ENCODE measurements at regions not wholly inside any gene's neighbourhood (a gene's known extent, or its start where the extent isn't known, plus 50 kb on each side); places are given as distances from the start of the nearest gene placed in this dataset.
A peak's percentile ranks its signal among the peaks of the same experiment; 100 is the strongest.

DNA sequence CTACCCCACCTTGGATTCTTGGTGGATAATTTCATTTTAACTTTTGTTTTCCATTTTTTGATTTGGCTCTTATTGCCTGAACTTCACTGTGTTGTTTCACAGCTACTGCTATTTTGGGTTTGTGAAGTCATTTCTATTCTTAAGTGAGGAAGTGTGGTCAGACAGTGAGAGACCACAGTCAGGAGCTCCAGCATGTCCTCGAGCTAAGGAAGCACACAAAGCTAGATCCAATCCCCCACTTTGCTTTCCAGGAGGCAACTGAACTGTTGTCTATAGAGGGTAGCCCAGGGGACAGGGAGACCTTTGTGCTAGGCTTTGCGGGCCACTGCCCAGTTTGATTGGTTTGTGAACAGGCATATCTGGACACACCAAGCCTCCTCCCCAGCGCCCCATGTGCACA is 251.8 kb upstream of the KIRREL3 start:
- WGBS, 2 donors = 54 to 55% methylated on average over 3 of the region's 3 CpGs
- intact Hi-C loops (cut with DNase I) = no loop called here

GRCh38 chr11:127249576-127249975 is 249.0 kb upstream of the KIRREL3 start:
- DNase-seq (no peak), ATAC-seq (ENCODE audit: low FRiP score) (no peak)
- Histone ChIP-seq H3K27me3 (ENCODE audit: control insufficient read depth in 1 of 2, insufficient read depth in 2 of 2, low read length in 1 of 2) (no peaks in the 10 kb centered on the region), H3K9me3 (ENCODE audit: control insufficient read depth, low read length) (peaks cover 2% of the 10 kb centered on the region), H3K4me1 (ENCODE audit: control insufficient read depth in 1 of 2, insufficient read depth in 2 of 2, low read length in 2 of 2) (no peaks in the 10 kb centered on the region), H3K4me3 (ENCODE audit: low read length in 2 of 2) (no peak overlapping the region), H3K27ac (ENCODE audit: low read depth in 1 of 2, low read length in 2 of 2) (no peak overlapping the region), H3K36me3 (ENCODE audit: control insufficient read depth in 1 of 2, insufficient read depth in 2 of 2, low read length in 1 of 2) (no peaks in the 10 kb centered on the region)
- intact Hi-C loops (cut with DNase I) = no loop called here
- WGBS, 2 donors = 90 to 92% methylated on average over 4 of the region's 4 CpGs

More for the DNA sequence above, 251.8 kb upstream of the KIRREL3 start:
- Histone ChIP-seq H3K4me1 (ENCODE audit: control insufficient read depth in 1 of 2, insufficient read depth in 2 of 2, low read length in 2 of 2) (no peaks in the 10 kb centered on the region), H3K9me3 (ENCODE audit: control insufficient read depth, low read length) (peaks cover 2% of the 10 kb centered on the region), H3K27ac (ENCODE audit: low read depth in 1 of 2, low read length in 2 of 2) (no peak overlapping the region), H3K27me3 (ENCODE audit: control insufficient read depth in 1 of 2, insufficient read depth in 2 of 2, low read length in 1 of 2) (no peaks in the 10 kb centered on the region), H3K4me3 (ENCODE audit: low read length in 2 of 2) (no peak overlapping the region), H3K36me3 (ENCODE audit: control insufficient read depth in 1 of 2, insufficient read depth in 2 of 2, low read length in 1 of 2) (no peaks in the 10 kb centered on the region)
- DNase-seq (no peak), ATAC-seq (ENCODE audit: low FRiP score) (no peak)

DNA sequence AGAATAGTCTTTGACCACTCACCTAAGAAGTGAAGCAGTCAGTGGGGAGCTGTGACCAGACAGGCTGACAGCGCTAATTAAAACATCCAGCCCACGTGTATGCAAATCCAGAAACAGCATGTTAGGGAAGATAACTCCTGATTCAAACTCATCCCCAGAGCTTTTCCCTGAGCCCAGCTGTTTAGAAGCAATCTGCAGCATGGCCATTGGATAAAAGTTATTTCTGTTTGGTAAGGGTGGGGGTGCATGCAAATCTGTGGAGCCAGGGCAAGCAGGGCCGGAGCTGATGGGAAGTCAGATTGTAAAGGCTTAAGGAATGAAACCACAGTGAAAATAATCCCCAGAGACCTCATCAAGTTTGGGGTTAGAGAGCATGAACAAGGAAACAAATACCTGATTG is 247.9 kb upstream of the KIRREL3 start:
- intact Hi-C loops (cut with DNase I) = no loop called here

DNA sequence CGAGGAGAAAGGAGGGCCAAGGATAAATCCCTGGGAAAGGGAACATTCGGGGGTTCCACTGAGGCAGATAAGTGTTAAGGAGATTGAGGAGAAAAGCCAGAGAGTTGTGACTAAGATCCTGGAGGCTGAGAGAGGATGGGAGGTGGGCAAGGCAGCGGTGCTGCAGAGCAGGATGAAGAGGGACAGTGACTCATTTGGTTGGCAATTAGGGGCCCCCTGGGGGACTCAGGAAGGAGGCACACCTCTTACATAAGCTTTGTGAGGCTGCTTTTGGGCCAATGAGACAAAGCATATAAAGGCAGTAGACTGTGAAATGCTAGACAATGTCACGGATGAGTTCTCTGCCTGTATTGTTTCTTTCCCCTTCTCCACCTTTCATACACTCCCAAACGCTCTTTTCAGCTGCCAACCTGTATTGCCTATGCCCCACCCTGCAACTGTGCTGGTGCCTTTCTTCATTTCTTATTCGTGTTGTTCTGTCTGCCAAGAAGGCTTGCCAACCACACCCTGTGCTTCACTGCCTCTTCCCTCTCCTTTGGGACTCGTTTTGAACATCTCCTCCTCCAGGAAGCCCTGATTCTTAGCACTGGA is 246.8 kb upstream of the KIRREL3 start:
- 59% methylated on average over 7 of the region's 7 CpGs for whole genome bisulfite sequencing, 2 donors
- no peak for DNase-seq
- Histone ChIP-seq H3K4me3 (ENCODE audit: low read length in 2 of 2) (no peak overlapping the region), H3K9me3 (ENCODE audit: control insufficient read depth, low read length) (peaks cover 2% of the 10 kb centered on the region), H3K4me1 (ENCODE audit: control insufficient read depth in 1 of 2, insufficient read depth in 2 of 2, low read length in 2 of 2) (no peaks in the 10 kb centered on the region), H3K36me3 (ENCODE audit: control insufficient read depth in 1 of 2, insufficient read depth in 2 of 2, low read length in 1 of 2) (no peaks in the 10 kb centered on the region), H3K27ac (ENCODE audit: low read depth in 1 of 2, low read length in 2 of 2) (no peak overlapping the region), H3K27me3 (ENCODE audit: control insufficient read depth in 1 of 2, insufficient read depth in 2 of 2, low read length in 1 of 2) (no peaks in the 10 kb centered on the region)
- intact Hi-C loops (cut with DNase I) = no loop called here
- ATAC-seq (ENCODE audit: low FRiP score) = peak; percentile 15

More for the DNA sequence above, 247.9 kb upstream of the KIRREL3 start:
- Histone ChIP-seq H3K27ac (ENCODE audit: low read depth in 1 of 2, low read length in 2 of 2) (no peak overlapping the region), H3K4me3 (ENCODE audit: low read length in 2 of 2) (no peak overlapping the region), H3K36me3 (ENCODE audit: control insufficient read depth in 1 of 2, insufficient read depth in 2 of 2, low read length in 1 of 2) (no peaks in the 10 kb centered on the region), H3K4me1 (ENCODE audit: control insufficient read depth in 1 of 2, insufficient read depth in 2 of 2, low read length in 2 of 2) (no peaks in the 10 kb centered on the region), H3K9me3 (ENCODE audit: control insufficient read depth, low read length) (peaks cover 2% of the 10 kb centered on the region), H3K27me3 (ENCODE audit: control insufficient read depth in 1 of 2, insufficient read depth in 2 of 2, low read length in 1 of 2) (no peaks in the 10 kb centered on the region)
- WGBS, 2 donors = 53 to 65% methylated on average over 3 of the region's 3 CpGs
- no peak for DNase-seq
- ATAC-seq (ENCODE audit: low FRiP score) = no peak

- intact Hi-C loops (cut with DNase I) = no loop called here
- no peaks in the 10 kb centered on the region for H3K27me3 ChIP-seq (ENCODE audit: control insufficient read depth in 1 of 2, insufficient read depth in 2 of 2, low read length in 1 of 2)
- no peak for ATAC-seq (ENCODE audit: low FRiP score)
- 73 to 77% methylated on average over 2 of the region's 2 CpGs for WGBS, 2 donors
- no peaks in the 10 kb centered on the region for H3K36me3 ChIP-seq (ENCODE audit: control insufficient read depth in 1 of 2, insufficient read depth in 2 of 2, low read length in 1 of 2)
- DNase-seq = no peak
- H3K27ac ChIP-seq (ENCODE audit: low read depth in 1 of 2, low read length in 2 of 2) = no peak overlapping the region
- H3K4me1 ChIP-seq (ENCODE audit: control insufficient read depth in 1 of 2, insufficient read depth in 2 of 2, low read length in 2 of 2) = no peaks in the 10 kb centered on the region
- H3K4me3 ChIP-seq (ENCODE audit: low read length in 2 of 2) = no peak overlapping the region
- no peaks in the 10 kb centered on the region for H3K9me3 ChIP-seq (ENCODE audit: control insufficient read depth, low read length)
These were observed 242.1 kb upstream of the KIRREL3 start for GRCh38 chr11:127242676-127243075.

GRCh38 chr11:127238321-127238720 is 237.8 kb upstream of the KIRREL3 start:
- WGBS, 2 donors = 82 to 83% methylated on average over 4 of the region's 4 CpGs
- Histone ChIP-seq H3K36me3 (ENCODE audit: control insufficient read depth in 1 of 2, insufficient read depth in 2 of 2, low read length in 1 of 2) (no peaks in the 10 kb centered on the region), H3K9me3 (ENCODE audit: control insufficient read depth, low read length) (no peaks in the 10 kb centered on the region), H3K4me3 (ENCODE audit: low read length in 2 of 2) (no peak overlapping the region), H3K27me3 (ENCODE audit: control insufficient read depth in 1 of 2, insufficient read depth in 2 of 2, low read length in 1 of 2) (no peaks in the 10 kb centered on the region), H3K27ac (ENCODE audit: low read depth in 1 of 2, low read length in 2 of 2) (no peak overlapping the region), H3K4me1 (ENCODE audit: control insufficient read depth in 1 of 2, insufficient read depth in 2 of 2, low read length in 2 of 2) (no peaks in the 10 kb centered on the region)
- no peak for DNase-seq
- intact Hi-C loops (cut with DNase I) = no loop called here
- ATAC-seq (ENCODE audit: low FRiP score) = no peak

DNA sequence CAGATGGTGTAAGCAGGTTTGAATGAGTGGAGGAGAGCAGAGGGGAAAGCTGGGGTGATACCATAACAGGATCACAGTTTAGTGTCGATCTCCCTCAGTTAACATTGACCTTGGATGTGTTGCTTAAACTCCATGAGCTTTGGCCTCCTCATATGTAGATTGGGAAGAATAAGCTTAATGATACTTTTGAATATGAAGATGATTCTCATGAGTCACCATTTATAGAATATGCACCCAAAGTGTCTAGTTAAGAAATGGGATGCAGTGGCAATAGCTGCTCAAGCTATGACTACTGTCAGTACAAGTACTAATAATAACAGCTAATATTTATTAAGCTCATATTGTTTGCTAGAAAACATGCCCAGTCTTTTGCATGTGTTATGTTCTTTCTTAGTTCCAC is 236.2 kb upstream of the KIRREL3 start:
- Histone ChIP-seq H3K9me3 (ENCODE audit: control insufficient read depth, low read length) (no peaks in the 10 kb centered on the region), H3K27me3 (ENCODE audit: control insufficient read depth in 1 of 2, insufficient read depth in 2 of 2, low read length in 1 of 2) (no peaks in the 10 kb centered on the region), H3K36me3 (ENCODE audit: control insufficient read depth in 1 of 2, insufficient read depth in 2 of 2, low read length in 1 of 2) (no peaks in the 10 kb centered on the region), H3K4me1 (ENCODE audit: control insufficient read depth in 1 of 2, insufficient read depth in 2 of 2, low read length in 2 of 2) (no peaks in the 10 kb centered on the region), H3K27ac (ENCODE audit: low read depth in 1 of 2, low read length in 2 of 2) (no peak overlapping the region), H3K4me3 (ENCODE audit: low read length in 2 of 2) (no peak overlapping the region)
- intact Hi-C loops (cut with DNase I) = no loop called here
- ATAC-seq (ENCODE audit: low FRiP score) (no peak), DNase-seq (no peak)
- WGBS, 2 donors = 72 to 78% methylated on average over 1 of the region's 1 CpG

GRCh38 chr11:127233998-127234397 is 233.4 kb upstream of the KIRREL3 start:
- DNase-seq (no peak), ATAC-seq (ENCODE audit: low FRiP score) (no peak)
- Histone ChIP-seq H3K36me3 (ENCODE audit: control insufficient read depth in 1 of 2, insufficient read depth in 2 of 2, low read length in 1 of 2) (no peaks in the 10 kb centered on the region), H3K27ac (ENCODE audit: low read depth in 1 of 2, low read length in 2 of 2) (no peak overlapping the region), H3K9me3 (ENCODE audit: control insufficient read depth, low read length) (no peaks in the 10 kb centered on the region), H3K4me3 (ENCODE audit: low read length in 2 of 2) (no peak overlapping the region), H3K27me3 (ENCODE audit: control insufficient read depth in 1 of 2, insufficient read depth in 2 of 2, low read length in 1 of 2) (no peaks in the 10 kb centered on the region), H3K4me1 (ENCODE audit: control insufficient read depth in 1 of 2, insufficient read depth in 2 of 2, low read length in 2 of 2) (no peaks in the 10 kb centered on the region)
- 49 to 58% methylated on average over 3 of the region's 3 CpGs for WGBS, 2 donors
- intact Hi-C loops (cut with DNase I) = no loop called here

- no peak overlapping the region for H3K27ac ChIP-seq (ENCODE audit: low read depth in 1 of 2, low read length in 2 of 2)
- no peak for DNase-seq
- 78% methylated on average over 3 of the region's 3 CpGs for WGBS, 2 donors
- H3K27me3 ChIP-seq (ENCODE audit: control insufficient read depth in 1 of 2, insufficient read depth in 2 of 2, low read length in 1 of 2) = no peaks in the 10 kb centered on the region
- H3K36me3 ChIP-seq (ENCODE audit: control insufficient read depth in 1 of 2, insufficient read depth in 2 of 2, low read length in 1 of 2) = no peaks in the 10 kb centered on the region
- no peak for ATAC-seq (ENCODE audit: low FRiP score)
- no peaks in the 10 kb centered on the region for H3K4me1 ChIP-seq (ENCODE audit: control insufficient read depth in 1 of 2, insufficient read depth in 2 of 2, low read length in 2 of 2)
- intact Hi-C loops (cut with DNase I) = no loop called here
- no peak overlapping the region for H3K4me3 ChIP-seq (ENCODE audit: low read length in 2 of 2)
- H3K9me3 ChIP-seq (ENCODE audit: control insufficient read depth, low read length) = no peaks in the 10 kb centered on the region
These were observed 229.8 kb upstream of the KIRREL3 start for GRCh38 chr11:127230392-127230791.
